H1 (cell line): ENCODE measurements at regions not wholly inside any gene's neighbourhood (a gene's known extent, or its start where the extent isn't known, plus 50 kb on each side); places are given as distances from the start of the nearest gene placed in this dataset.

Source experiments
- CTCF ChIA-PET: fragments of 300-600 bp; sonication (Branson Sonifier 250); formaldehyde crosslinking; loops from one replicate; lab custom pipeline; 2021; ENCODE audit not compliant: partially characterized antibody; lab: Charles Lee
- POLR2A ChIA-PET: fragments of 300-600 bp; sonication (Branson Sonifier 250); formaldehyde crosslinking; loops from one replicate; lab custom pipeline; 2021; ENCODE audit warnings: inconsistent platforms; ENCODE audit not compliant: partially characterized antibody; lab: Charles Lee
- DNase-seq, 2 experiments: peaks; one replicate each; pipeline versions ENCODE4 v3.0.0 to v3.0.0-alpha.2; 2010 to 2022; ENCODE audit warnings: low spot score in 2 of 2, low read depth in 1 of 2, mixed read lengths in 1 of 2
- FAIRE-seq: peaks from 2 replicates; lab custom pipeline; 2011; peaks lifted over from hg19 to GRCh38; lab: Jason Lieb, UNC
- H2AFZ ChIP-seq: 2 replicates; pipeline ENCODE4 v1.8.1; 2012; ENCODE audit warnings: low read length, inconsistent platforms
- H2AK5ac ChIP-seq: 2 replicates; pipeline ENCODE4 v1.6.1; 2013; ENCODE audit warnings: low read depth, low read length
- H2BK120ac ChIP-seq: replicated peaks from 2 replicates; pipeline ENCODE3; 2013; ENCODE audit warnings: low read depth, low read length, inconsistent platforms
- H2BK12ac ChIP-seq: 2 replicates; pipeline ENCODE4 v1.6.1; 2013; ENCODE audit warnings: low read depth, low read length
- H2BK15ac ChIP-seq: 2 replicates; pipeline ENCODE4 v1.6.1; 2013; ENCODE audit warnings: low read length
- H2BK20ac ChIP-seq: 2 replicates; pipeline ENCODE4 v1.6.1; 2013; ENCODE audit warnings: low read length
- H2BK5ac ChIP-seq: 2 replicates; pipeline ENCODE4 v1.6.1; 2013; ENCODE audit warnings: low read depth, low read length
- H3K14ac ChIP-seq: 2 replicates; pipeline ENCODE4 v1.6.1; 2013; ENCODE audit warnings: inconsistent platforms; ENCODE audit not compliant: insufficient read length
- H3K18ac ChIP-seq: 2 replicates; pipeline ENCODE4 v1.6.1; 2013; ENCODE audit warnings: low read length; ENCODE audit errors: extremely low read depth
- H3K23ac ChIP-seq: 2 replicates; pipeline ENCODE4 v1.6.1; 2013; ENCODE audit warnings: inconsistent platforms; ENCODE audit not compliant: insufficient read length
- H3K23me2 ChIP-seq: 2 replicates; pipeline ENCODE4 v1.6.1; 2013; ENCODE audit warnings: low read depth, low read length
- H3K27ac ChIP-seq: 2 replicates; pipeline ENCODE4 v1.6.1; 2011; ENCODE audit warnings: low read depth, low read length, inconsistent platforms
- H3K27me3 ChIP-seq, 4 experiments: replicated peaks in 1 of 4; 1 replicate in 1 of 4; 2 replicates in 3 of 4; pipeline versions ENCODE4 v1.6.1 to v1.8.1; 2011 to 2013; ENCODE audit warnings: low read length in 3 of 4, mild to moderate bottlenecking in 3 of 4, inconsistent platforms in 2 of 4, mixed read lengths in 2 of 4, moderate library complexity in 1 of 4; ENCODE audit not compliant: control insufficient read depth in 3 of 4, insufficient read depth in 3 of 4; ENCODE audit errors: extremely low read depth in 1 of 4
- H3K36me3 ChIP-seq, 4 experiments: 2 replicates each; pipeline versions ENCODE4 v1.6.1 to v1.8.1; 2011 to 2013; ENCODE audit warnings: mild to moderate bottlenecking in 4 of 4, low read length in 3 of 4, moderate library complexity in 2 of 4, control low read depth in 1 of 4, inconsistent platforms in 1 of 4; ENCODE audit not compliant: insufficient read depth in 4 of 4, control insufficient read depth in 2 of 4
- H3K4ac ChIP-seq: replicated peaks from 2 replicates; pipeline ENCODE3; 2013; ENCODE audit warnings: low read length, low read depth, mixed read lengths, inconsistent platforms; ENCODE audit not compliant: insufficient read length
- H3K4me1 ChIP-seq, 4 experiments: replicated peaks in 1 of 4; 1 replicate in 1 of 4; 2 replicates in 3 of 4; pipeline versions ENCODE4 v1.6.1 to v1.8.1; 2011 to 2013; ENCODE audit warnings: low read length in 3 of 4, inconsistent platforms in 2 of 4, mixed read lengths in 1 of 4; ENCODE audit not compliant: insufficient read depth in 4 of 4, control insufficient read depth in 3 of 4
- H3K4me2 ChIP-seq, 2 experiments: 2 replicates each; pipeline versions ENCODE4 v1.6.1 to v1.8.1; 2011 to 2013; ENCODE audit warnings: low read depth in 2 of 2, low read length in 2 of 2, control low read depth in 1 of 2, inconsistent platforms in 1 of 2, mild to moderate bottlenecking in 1 of 2; ENCODE audit not compliant: insufficient read depth in 1 of 2
- H3K4me3 ChIP-seq, 4 experiments: fragments of 200-600, 300-600 bp in 1 of 4; sonication (generic), shearing (Covaris generic), sonication (Bioruptor Twin) in 1 of 4; 2 replicates each; pipeline versions ENCODE4 v1.5.1 to v1.8.1; 2011 to 2016; ENCODE audit warnings: low read length in 4 of 4, low read depth in 3 of 4, control low read depth in 2 of 4, inconsistent platforms in 2 of 4, mild to moderate bottlenecking in 2 of 4, mixed read lengths in 1 of 4, moderate library complexity in 1 of 4; ENCODE audit not compliant: insufficient read depth in 2 of 4; ENCODE audit errors: extremely low read depth in 1 of 4
- H3K56ac ChIP-seq: replicated peaks from 2 replicates; pipeline ENCODE3; 2013; ENCODE audit warnings: low read depth, mild to moderate bottlenecking, mixed read lengths, low read length, inconsistent platforms; ENCODE audit not compliant: insufficient read length
- H3K79me1 ChIP-seq: 2 replicates; pipeline ENCODE4 v1.6.1; 2013; ENCODE audit warnings: low read depth, low read length, control low read depth
- H3K79me2 ChIP-seq, 2 experiments: 2 replicates each; pipeline versions ENCODE4 v1.6.1 to v1.8.1; 2012 to 2013; ENCODE audit warnings: low read length in 2 of 2, mild to moderate bottlenecking in 2 of 2, inconsistent platforms in 1 of 2; ENCODE audit not compliant: insufficient read depth in 2 of 2, control insufficient read depth in 1 of 2
- H3K9ac ChIP-seq, 4 experiments: replicated peaks in 1 of 4; 1 replicate in 1 of 4; 2 replicates in 3 of 4; pipeline versions ENCODE4 v1.6.1 to v1.8.1; 2011 to 2013; ENCODE audit warnings: low read depth in 3 of 4, low read length in 3 of 4, control low read depth in 2 of 4, mild to moderate bottlenecking in 2 of 4, moderate library complexity in 2 of 4, inconsistent platforms in 1 of 4; ENCODE audit errors: extremely low read depth in 1 of 4
- H3K9me3 ChIP-seq, 2 experiments: 2 replicates each; pipeline versions ENCODE4 v1.6.1 to v1.8.1; 2012 to 2013; ENCODE audit warnings: mild to moderate bottlenecking in 2 of 2, moderate library complexity in 2 of 2, control low read depth in 1 of 2, inconsistent platforms in 1 of 2, low read depth in 1 of 2, low read length in 1 of 2, mixed read lengths in 1 of 2; ENCODE audit not compliant: insufficient read depth in 2 of 2
- H4K20me1 ChIP-seq, 2 experiments: replicated peaks in 1 of 2; 2 replicates each; pipeline versions ENCODE3 to v1.8.1; 2011 to 2013; ENCODE audit warnings: inconsistent platforms in 2 of 2, low read length in 2 of 2, mild to moderate bottlenecking in 1 of 2; ENCODE audit not compliant: insufficient read depth in 2 of 2, control insufficient read depth in 1 of 2
- H4K5ac ChIP-seq: 2 replicates; pipeline ENCODE4 v1.6.1; 2013; ENCODE audit warnings: low read length, low read depth, mixed read lengths, inconsistent platforms; ENCODE audit not compliant: insufficient read length
- H4K8ac ChIP-seq: 2 replicates; pipeline ENCODE4 v1.8.0; 2013; ENCODE audit warnings: mild to moderate bottlenecking, moderate library complexity, low read length, inconsistent platforms; ENCODE audit not compliant: insufficient read depth; ENCODE audit errors: extremely low read depth
- H4K91ac ChIP-seq: replicated peaks from 2 replicates; pipeline ENCODE3; 2013; ENCODE audit warnings: low read length, mixed read lengths, inconsistent platforms; ENCODE audit not compliant: insufficient read length
- CBX5 ChIP-seq: fragments of 300-800, 300-1000 bp; sonication (generic); IDR thresholded peaks from 2 replicates; pipeline ENCODE4 v1.7.1; 2016; ENCODE audit warnings: antibody characterized with exemption, low read length, low read depth
- RFX5 ChIP-seq: IDR thresholded peaks from 2 replicates; pipeline ENCODE4 v1.6.1; 2011; ENCODE audit warnings: low read depth, low read length, improper control_type of control experiment, borderline replicate concordance
- TAF7 ChIP-seq: optimal IDR thresholded peaks from 2 replicates; pipeline ENCODE3; 2011; ENCODE audit warnings: low read depth, mild to moderate bottlenecking, inconsistent platforms, low read length, moderate library complexity, borderline replicate concordance
- whole genome bisulfite sequencing, 2 experiments: shearing (Covaris generic) in 1 of 2; methylation state at CpG; one replicate each; pipeline versions ENCODE4 v1.1.6 to v1.1.7; 2013 to 2015; ENCODE audit warnings: low lambda C conversion rate in 2 of 2, mixed read lengths in 2 of 2, inconsistent platforms in 1 of 2, low coverage in 1 of 2, missing lambda C conversion rate in 1 of 2; ENCODE audit not compliant: insufficient replicate concordance in 2 of 2, insufficient coverage in 1 of 2, insufficient read length in 1 of 2; ENCODE audit errors: extremely low coverage in 1 of 2, missing lambda C conversion rate in 1 of 2; 5-methylcytosine and 5-hydroxymethylcytosine counted together

GRCh38 chr6:22149501-22150367 lies 147.1 kb downstream of the PRL start:
- Histone ChIP-seq H3K27ac (no peak overlapping the region), H3K79me2 (peaks cover 0 to 6% of the 10 kb centered on the region in 2 experiments; a peak in 1 of 4 replicates), H2BK120ac (no peak overlapping the region), H3K4me2 (no peak overlapping the region), H3K23me2 (no peaks in the 10 kb centered on the region), H3K18ac (no peak overlapping the region), H2BK12ac (no peak overlapping the region), H3K14ac (no peak overlapping the region), H4K8ac (no peak overlapping the region), H4K20me1 (peaks cover 0 to 1% of the 10 kb centered on the region in 2 experiments), H2BK20ac (no peak overlapping the region), H3K79me1 (peaks cover 2% of the 10 kb centered on the region; the same call in 1 of the 2 replicates), H4K91ac (no peak overlapping the region), H2BK5ac (no peak overlapping the region), H3K4me3 (no peak overlapping the region), H3K23ac (no peak overlapping the region), H2BK15ac (no peak overlapping the region), H3K4ac (no peak overlapping the region), H3K27me3 (no peaks in the 10 kb centered on the region), H2AFZ (no peak overlapping the region), H3K9ac (no peak overlapping the region), H3K36me3 (no peaks in the 10 kb centered on the region), H4K5ac (no peak overlapping the region), H3K56ac (no peak overlapping the region), H3K4me1 (peaks cover 8 to 30% (median 20%) of the 10 kb centered on the region in 4 experiments), H3K9me3 (no peaks in the 10 kb centered on the region), H2AK5ac (no peak overlapping the region)
- ChIA-PET CTCF (no interaction called here), POLR2A (interaction anchor here (0.7 kb wide), 1 partner anchor 10 kb away, joined by 3 read pairs; no protein-coding TSS in a partner anchor)
- FAIRE-seq (no peak), DNase-seq (no peak)
- 89% methylated on average over 11 of the region's 11 CpGs; no CpG with 5 or more reads in 1 of the 2 experiments for WGBS, 2 experiments
- TF ChIP-seq CBX5 (no peak), TAF7 (no peak), RFX5 (peak; percentile 57; the same call in 1 of the 2 replicates)
